Esophagus squamous epithelium (tissue), 5 donors: ENCODE measurements at regions not wholly inside any gene's neighbourhood (a gene's known extent, or its start where the extent isn't known, plus 50 kb on each side); places are given as distances from the start of the nearest gene placed in this dataset.

Source experiments
- DNase-seq: peaks from one replicate; lab custom pipeline; 2025; lab: John Stamatoyannopoulos, UW
- H3K27ac ChIP-seq, 4 donors: fragments of 200-600 bp; sonication (generic); one replicate each; pipeline ENCODE4 v1.5.1; 2016 to 2019; ENCODE audit warnings: mild to moderate bottlenecking in 1 of 4
- H3K27me3 ChIP-seq, 4 donors: fragments of 200-600 bp; sonication (generic); 1 replicate in 3 of 4; 2 replicates in 1 of 4; pipeline versions ENCODE4 v1.5.1 to v1.6.0; 2017 to 2021; ENCODE audit warnings: antibody characterized with exemption in 1 of 4
- H3K36me3 ChIP-seq, 3 donors: fragments of 200-600 bp; sonication (generic); one replicate each; pipeline ENCODE4 v1.5.1; 2016 to 2019
- H3K4me1 ChIP-seq, 3 donors: fragments of 200-600 bp; sonication (generic); one replicate each; pipeline ENCODE4 v1.5.1; 2017 to 2019
- H3K4me3 ChIP-seq, 4 donors: fragments of 200-600 bp; sonication (generic); 1 replicate in 3 of 4; 2 replicates in 1 of 4; pipeline ENCODE4 v1.5.1; 2016 to 2019; ENCODE audit warnings: mild to moderate bottlenecking in 2 of 4, moderate library complexity in 1 of 4
- H3K9me3 ChIP-seq, 3 donors: fragments of 200-600 bp; sonication (generic); one replicate each; pipeline ENCODE4 v1.5.1; 2016 to 2019
- CTCF ChIP-seq, 6 experiments: fragments of 450-650 bp in 4 of 6; fragments of 200-600 bp in 2 of 6; sonication (generic) in 2 of 6; IDR thresholded peaks; one replicate each; pipeline ENCODE4 v1.5.1; 2016 to 2019; ENCODE audit warnings: antibody characterized with exemption in 6 of 6, mild to moderate bottlenecking in 4 of 6, moderate library complexity in 4 of 6
- POLR2A ChIP-seq, 4 donors: fragments of 450-650 bp; IDR thresholded peaks; one replicate each; pipeline ENCODE4 v1.6.1; 2017; ENCODE audit warnings: antibody characterized with exemption in 4 of 4, mild to moderate bottlenecking in 4 of 4, moderate library complexity in 3 of 4
- WGBS, 2 donors: methylation state at CpG; one replicate each; pipeline ENCODE4 v1.1.5; 2018; 5-methylcytosine and 5-hydroxymethylcytosine counted together
- intact Hi-C: fragments of 100-400 bp; cut with DNase I; formaldehyde crosslinking; loops from one replicate; pipeline ENCODE4 v1.15.0; 2022
- donor health status: DM: yes; HTN: yes; CAD: no.

- 87% methylated on average over 7 of the region's 7 CpGs; no CpG with 5 or more reads in 1 of the 2 donors for WGBS, 2 donors
- intact Hi-C loops, result no loop called here
- H3K4me3 ChIP-seq, result no peak overlapping the region
- H3K27ac ChIP-seq, result no peak overlapping the region
- H3K36me3 ChIP-seq, result no peaks in the 10 kb centered on the region
- H3K4me1 ChIP-seq, result no peaks in the 10 kb centered on the region
- no peak for TF ChIP-seq CTCF (IDR thresholded peaks at IDR 0.05)
- TF ChIP-seq POLR2A (IDR thresholded peaks at IDR 0.05), result no peak
- H3K9me3 ChIP-seq, result no peaks in the 10 kb centered on the region
- DNase-seq, result no peak
- H3K27me3 ChIP-seq, result no peaks in the 10 kb centered on the region
Observed at GRCh38 chr1:209130886-209131285, 452.6 kb upstream of the CAMK1G start.

GRCh38 chr1:209132736-209133467 is 450.6 kb upstream of the CAMK1G start:
- H3K4me3 ChIP-seq, result no peak overlapping the region
- DNase-seq, result no peak
- no peaks in the 10 kb centered on the region for H3K27me3 ChIP-seq
- no peaks in the 10 kb centered on the region for H3K9me3 ChIP-seq
- 62 to 85% methylated on average over 8 to 12 of the region's 17 CpGs for WGBS, 2 donors
- no peak overlapping the region for H3K27ac ChIP-seq
- intact Hi-C loops, result no loop called here
- H3K4me1 ChIP-seq, result no peaks in the 10 kb centered on the region
- no peaks in the 10 kb centered on the region for H3K36me3 ChIP-seq
- TF ChIP-seq CTCF (IDR thresholded peaks at IDR 0.05), result no peak
- TF ChIP-seq POLR2A (IDR thresholded peaks at IDR 0.05), result no peak

GRCh38 chr1:209134001-209134400 is 449.5 kb upstream of the CAMK1G start:
- Histone ChIP-seq H3K4me1 (no peaks in the 10 kb centered on the region), H3K27me3 (no peaks in the 10 kb centered on the region), H3K27ac (no peak overlapping the region), H3K9me3 (no peaks in the 10 kb centered on the region), H3K4me3 (no peak overlapping the region), H3K36me3 (no peaks in the 10 kb centered on the region)
- 67 to 82% methylated on average over 5 of the region's 5 CpGs for WGBS, 2 donors
- TF ChIP-seq CTCF (IDR thresholded peaks at IDR 0.05), result no peak
- no peak for TF ChIP-seq POLR2A (IDR thresholded peaks at IDR 0.05)
- no peak for DNase-seq
- intact Hi-C loops, result no loop called here

- intact Hi-C loops, result no loop called here
- WGBS, 2 donors, result 75 to 79% methylated on average over 1 of the region's 1 CpG
- TF ChIP-seq CTCF (IDR thresholded peaks at IDR 0.05), result no peak
- TF ChIP-seq POLR2A (IDR thresholded peaks at IDR 0.05), result no peak
Observed at GRCh38 chr1:209143916-209144315, 439.6 kb upstream of the CAMK1G start.

GRCh38 chr1:209150114-209150513 is 433.4 kb upstream of the CAMK1G start:
- H3K9me3 ChIP-seq, result no peaks in the 10 kb centered on the region
- H3K27ac ChIP-seq, result no peak overlapping the region
- WGBS, 2 donors, result 13 to 14% methylated on average over 3 of the region's 3 CpGs
- H3K36me3 ChIP-seq, result no peaks in the 10 kb centered on the region
- no peak overlapping the region for H3K4me3 ChIP-seq
- no peak for DNase-seq
- H3K4me1 ChIP-seq, result no peaks in the 10 kb centered on the region
- H3K27me3 ChIP-seq, result no peaks in the 10 kb centered on the region
- TF ChIP-seq CTCF (IDR thresholded peaks at IDR 0.05) (no peak), POLR2A (IDR thresholded peaks at IDR 0.05) (no peak)
- intact Hi-C loops, result no loop called here

More at GRCh38 chr1:209143916-209144315, 439.6 kb upstream of the CAMK1G start:
- Histone ChIP-seq H3K27me3 (peaks cover 0 to 10% (median 0%) of the 10 kb centered on the region in 4 donors), H3K27ac (no peak overlapping the region), H3K4me1 (no peaks in the 10 kb centered on the region), H3K4me3 (no peak overlapping the region), H3K9me3 (no peaks in the 10 kb centered on the region), H3K36me3 (no peaks in the 10 kb centered on the region)
- no peak for DNase-seq
